Ovary (tissue), 7 donors: ENCODE measurements at regions not wholly inside any gene's neighbourhood (a gene's known extent, or its start where the extent isn't known, plus 50 kb on each side); places are given as distances from the start of the nearest gene placed in this dataset.

Experiments
- DNase-seq, 5 donors: peaks; one replicate each; pipeline ENCODE4 v3.0.0-alpha.2; 2019 to 2020
- H3K27ac ChIP-seq, 2 donors: fragments of 200-600 bp; one replicate each; pipeline versions ENCODE4 v1.5.1 to v1.8.0; 2019 to 2022
- H3K27me3 ChIP-seq: fragments of 200-600 bp; one replicate; pipeline ENCODE4 v1.8.0; 2022
- H3K36me3 ChIP-seq: fragments of 200-600 bp; sonication (generic); one replicate; pipeline ENCODE4 v1.5.1; 2019
- H3K4me1 ChIP-seq: one replicate; pipeline ENCODE4 v1.8.1; 2013; ENCODE audit warnings: mild to moderate bottlenecking, moderate library complexity; ENCODE audit not compliant: insufficient read depth
- H3K4me3 ChIP-seq: fragments of 200-600 bp; sonication (generic); one replicate; pipeline ENCODE4 v1.5.1; 2017
- H3K9me3 ChIP-seq, 2 donors: fragments of 200-600 bp in 1 of 2; sonication (generic) in 1 of 2; one replicate each; pipeline versions ENCODE4 v1.5.1 to v1.8.1; 2013 to 2019; ENCODE audit warnings: mild to moderate bottlenecking in 1 of 2, moderate library complexity in 1 of 2
- CTCF ChIP-seq, 3 donors: fragments of 450-650 bp in 2 of 3; fragments of 200-600 bp in 1 of 3; IDR thresholded peaks; one replicate each; pipeline versions ENCODE4 v1.5.1 to v1.8.0; 2016 to 2022; ENCODE audit warnings: antibody characterized with exemption in 3 of 3, mild to moderate bottlenecking in 1 of 3
- EP300 ChIP-seq: sonication (generic); formaldehyde crosslinking; IDR thresholded peaks from one replicate; pipeline ENCODE4 v1.6.1; 2017; ENCODE audit warnings: antibody characterized with exemption
- POLR2A ChIP-seq: fragments of 450-650 bp; IDR thresholded peaks from one replicate; pipeline ENCODE4 v1.6.1; 2017; ENCODE audit warnings: antibody characterized with exemption, mild to moderate bottlenecking, moderate library complexity
- WGBS, 3 donors: extraction: QIAGEN DNeasy Blood & Tissue Kit in 1 of 3; methylation state at CpG; one replicate each; pipeline versions ENCODE4 v1.1.5 to v1.1.7; 2013 to 2017; 5-methylcytosine and 5-hydroxymethylcytosine counted together
- intact Hi-C, 4 donors: fragments of 100-400 bp; cut with DNase I; formaldehyde crosslinking; loops; one replicate each; pipeline versions ENCODE4 v1.11.0 to v1.15.1; 2022 to 2023
- donor health status: DM: no; HTN: no; CAD: no; lungs with moderate emphysema.
- donor health status: DM: no; HTN: no; CAD: no.
- donor health status: Bipolar disorder and iron deficiency.
- donor health status: DM: no; HTN: no; CAD: no.
- donor health status: DM: yes; HTN: yes; CAD: no.

- peak in 1 of 5 donors; percentile 31 for DNase-seq
- Histone ChIP-seq H3K9me3 (no peaks in the 10 kb centered on the region), H3K27ac (peak overlapping the region; percentile 39 to 86), H3K4me3 (no peak overlapping the region), H3K4me1 (peaks cover 4% of the 10 kb centered on the region), H3K27me3 (no peaks in the 10 kb centered on the region), H3K36me3 (no peaks in the 10 kb centered on the region)
- intact Hi-C loops: loop anchor here in 2 of 4 donors (5.0 to 10.0 kb wide), 2 partner anchors 222 to 1770 kb away; partner anchors contain the start of gene STXBP1 (in 1 of the 2)
- WGBS, 3 donors: 68 to 74% (median 74%) methylated on average over 5 of the region's 5 CpGs
- TF ChIP-seq EP300: no peak
Measured at GRCh38 chr9:129382281-129383018, 204.4 kb upstream of the IER5L start.

- no peaks in the 10 kb centered on the region for H3K36me3 ChIP-seq
- intact Hi-C loops: loop anchor here in 2 of 4 donors (5.0 to 10.0 kb wide), 2 partner anchors 223 to 1769 kb away; partner anchors contain the start of gene STXBP1 (in 1 of the 2)
- no peaks in the 10 kb centered on the region for H3K9me3 ChIP-seq
- WGBS, 3 donors: 91 to 93% (median 91%) methylated on average over 12 of the region's 12 CpGs
- H3K4me1 ChIP-seq: peaks cover 4% of the 10 kb centered on the region
- DNase-seq: no peak
- H3K4me3 ChIP-seq: no peak overlapping the region
- TF ChIP-seq CTCF (IDR thresholded peaks at IDR 0.05) (no peak), EP300 (no peak), POLR2A (no peak)
- H3K27me3 ChIP-seq: no peaks in the 10 kb centered on the region
- H3K27ac ChIP-seq: no peak overlapping the region
Measured at GRCh38 chr9:129381481-129381957, 203.5 kb upstream of the IER5L start.

GRCh38 chr9:129380961-129381401 lies 202.9 kb upstream of the IER5L start:
- 94 to 96% (median 94%) methylated on average over 9 of the region's 9 CpGs for WGBS, 3 donors
- TF ChIP-seq POLR2A (no peak), CTCF (IDR thresholded peaks at IDR 0.05) (no peak), EP300 (no peak)
- Histone ChIP-seq H3K4me1 (peaks cover 4% of the 10 kb centered on the region), H3K4me3 (no peak overlapping the region), H3K27ac (no peak overlapping the region), H3K36me3 (no peaks in the 10 kb centered on the region), H3K27me3 (no peaks in the 10 kb centered on the region), H3K9me3 (no peaks in the 10 kb centered on the region)
- intact Hi-C loops: loop anchor here in 2 of 4 donors (5.0 to 10.0 kb wide), 2 partner anchors 224 to 1769 kb away; partner anchors contain the start of gene STXBP1 (in 1 of the 2)
- DNase-seq: no peak

GRCh38 chr9:129379886-129380285 lies 201.8 kb upstream of the IER5L start:
- Histone ChIP-seq H3K27ac (no peak overlapping the region), H3K4me3 (no peak overlapping the region), H3K4me1 (peaks cover 4% of the 10 kb centered on the region), H3K9me3 (no peaks in the 10 kb centered on the region), H3K36me3 (no peaks in the 10 kb centered on the region), H3K27me3 (no peaks in the 10 kb centered on the region)
- DNase-seq: no peak
- 45 to 48% (median 47%) methylated on average over 8 of the region's 8 CpGs for WGBS, 3 donors
- intact Hi-C loops: loop anchor here in 2 of 4 donors (5.0 to 10.0 kb wide), 3 partner anchors 225 to 1768 kb away; partner anchors contain the start of gene STXBP1 (in 1 of the 2)
- TF ChIP-seq CTCF (IDR thresholded peaks at IDR 0.05) (no peak), POLR2A (no peak)
